Fibroblast of the conjunctiva (primary cell): ENCODE measurements at regions not wholly inside any gene's neighbourhood (a gene's known extent, or its start where the extent isn't known, plus 50 kb on each side); places are given as distances from the start of the nearest gene placed in this dataset.

Experiments used
- DNase-seq: peaks from one replicate; pipeline ENCODE4 v3.0.0-alpha.2; 2010; ENCODE audit warnings: low read depth

DNA sequence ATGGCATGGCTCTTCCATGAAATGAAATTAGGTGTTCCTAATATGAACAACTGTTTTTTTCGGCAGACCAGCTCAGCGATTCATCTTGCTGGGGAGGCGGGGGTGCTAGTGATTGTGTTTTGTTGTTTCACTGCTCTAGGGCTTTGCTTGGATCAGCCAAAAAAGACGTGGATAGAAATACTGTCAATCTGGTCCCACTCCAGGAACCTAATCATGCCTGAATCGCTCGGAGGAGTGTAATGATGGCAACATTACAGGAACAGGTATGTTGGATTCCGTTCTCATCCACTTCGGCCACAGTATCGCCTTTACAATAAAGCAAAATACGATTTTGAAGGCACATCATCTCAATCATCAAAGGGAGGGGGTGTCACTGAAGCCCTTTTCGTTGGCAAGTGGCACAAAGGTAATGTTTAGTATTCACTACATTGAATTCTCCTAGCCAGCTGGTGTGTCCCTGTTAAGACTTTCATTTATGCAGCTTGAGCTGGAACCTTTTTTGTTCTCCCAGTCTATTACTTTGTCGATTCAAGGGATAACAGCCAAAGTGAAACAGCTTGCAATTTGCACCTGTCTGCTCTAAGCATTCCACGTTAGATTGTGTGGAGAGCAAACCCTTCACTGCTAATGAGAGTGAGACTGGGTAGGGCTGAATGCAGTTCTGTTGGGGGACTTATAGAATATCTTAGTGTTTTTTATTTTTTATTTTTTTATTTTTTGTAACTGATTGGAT lies 477.7 kb downstream of the TFAP2A start:
- DNase-seq, result no peak

GRCh38 chr6:9936551-9936950 lies 478.3 kb downstream of the TFAP2A start:
- DNase-seq, result no peak

- DNase-seq, result no peak
Observed at GRCh38 chr6:9933677-9934076, 481.2 kb downstream of the TFAP2A start.

DNA sequence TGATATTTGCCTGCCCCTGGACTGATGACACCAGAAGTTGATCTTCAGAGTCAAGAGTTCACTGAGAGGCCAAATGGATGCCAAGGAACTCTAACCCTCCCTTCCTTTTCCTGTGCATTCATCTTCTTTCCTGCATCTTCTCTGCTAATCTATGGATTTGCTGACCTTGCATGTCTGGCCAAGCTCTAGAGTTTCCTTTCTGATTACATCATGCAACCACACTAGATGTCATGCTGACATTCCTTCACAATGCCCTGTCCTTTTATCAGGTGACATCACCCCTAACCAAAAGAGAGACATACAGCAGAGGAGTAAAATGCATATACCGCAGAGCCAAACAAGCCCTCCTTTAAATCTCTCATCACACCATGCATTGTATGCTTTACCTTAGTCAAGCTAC lies 487.6 kb downstream of the TFAP2A start:
- no peak for DNase-seq

- no peak for DNase-seq
Observed at GRCh38 chr6:9924971-9925370, 489.9 kb downstream of the TFAP2A start.

DNA sequence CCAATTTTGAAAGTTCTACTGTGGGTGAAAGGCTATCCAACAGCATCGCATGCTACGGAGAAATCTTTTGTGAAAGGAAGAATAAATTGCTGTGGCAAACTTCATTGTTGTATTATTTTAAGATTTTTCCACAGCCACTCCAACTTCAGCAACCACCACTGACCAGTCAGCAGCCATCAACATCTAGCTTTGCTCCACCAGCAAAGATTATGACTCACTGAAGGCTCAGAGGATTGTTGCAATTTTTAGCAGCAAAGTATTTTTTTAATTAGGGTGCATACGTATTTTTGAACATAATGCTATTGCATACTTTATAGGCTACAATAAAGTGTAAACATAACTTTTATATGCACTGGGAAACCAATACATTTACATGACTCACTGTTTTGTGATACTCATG lies 493.5 kb downstream of the TFAP2A start:
- no peak for DNase-seq

GRCh38 chr6:9914951-9915350 lies 499.9 kb downstream of the TFAP2A start:
- no peak for DNase-seq

DNA sequence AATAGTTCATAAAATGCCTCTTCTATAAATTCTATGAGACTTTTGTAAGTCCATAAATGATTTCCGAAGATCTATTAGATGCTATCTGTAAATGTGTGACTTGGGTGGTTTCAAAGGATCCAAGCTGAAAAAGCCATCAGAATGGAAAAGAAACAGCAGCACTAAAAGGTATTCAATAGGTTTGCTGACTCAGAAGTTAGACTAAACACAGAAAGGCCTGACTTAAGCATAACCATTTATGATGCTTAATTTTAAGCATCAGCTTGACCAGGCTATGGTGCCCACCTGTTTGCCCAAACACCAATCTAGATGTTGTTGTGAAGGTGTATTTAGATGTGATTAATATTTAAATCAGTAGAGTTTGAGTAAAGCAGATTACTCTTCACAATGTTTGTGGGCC lies 513.5 kb downstream of the TFAP2A start:
- no peak for DNase-seq

GRCh38 chr6:9896806-9897205 lies 518.1 kb downstream of the TFAP2A start:
- no peak for DNase-seq

- no peak for DNase-seq
Observed at GRCh38 chr6:9890893-9891292, 524.0 kb downstream of the TFAP2A start.

DNA sequence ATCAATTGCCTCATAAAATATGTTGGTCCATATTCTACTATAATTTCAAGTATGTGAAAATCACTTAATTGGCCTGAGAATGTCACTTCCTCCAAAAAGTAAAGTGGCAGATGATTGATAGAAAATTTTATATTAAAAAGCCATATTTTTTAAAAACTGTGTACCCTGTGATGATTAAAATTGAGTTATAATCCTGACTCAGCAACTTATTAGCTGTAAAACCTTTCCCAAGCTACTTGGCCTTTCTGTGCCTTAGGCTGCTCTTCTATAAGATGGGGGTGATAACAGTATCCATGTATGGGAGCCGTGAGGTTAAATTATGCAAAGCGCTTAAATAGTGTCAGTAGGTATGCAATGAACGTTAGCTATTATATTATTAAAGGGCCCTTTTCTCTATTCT lies 524.4 kb downstream of the TFAP2A start:
- no peak for DNase-seq

DNA sequence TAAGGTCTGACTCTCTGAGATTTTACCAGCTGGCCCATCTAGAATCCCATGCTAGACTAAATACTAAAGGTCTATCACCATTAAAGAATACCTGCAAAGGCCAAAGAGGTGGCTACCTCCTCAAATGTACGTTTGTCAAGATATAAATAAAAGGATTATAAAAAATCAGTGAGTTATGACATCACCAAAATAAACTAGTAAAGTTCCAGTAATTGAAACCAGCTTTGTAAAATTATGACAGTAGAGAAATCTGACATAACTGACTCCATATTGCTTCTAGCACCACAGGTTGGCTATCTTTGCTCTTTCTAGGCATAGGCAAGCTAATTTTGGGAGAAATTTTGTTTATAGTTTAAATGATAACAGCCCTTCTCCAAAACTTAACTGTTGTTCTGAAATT lies 536.3 kb downstream of the TFAP2A start:
- no peak for DNase-seq

- no peak for DNase-seq
Observed at GRCh38 chr6:9875605-9876353, 539.1 kb downstream of the TFAP2A start.

- DNase-seq, result no peak
Observed at GRCh38 chr6:9862603-9863167, 552.2 kb downstream of the TFAP2A start.

- DNase-seq, result no peak
Observed at GRCh38 chr6:9851541-9852380, 563.1 kb downstream of the TFAP2A start.

- DNase-seq, result no peak
Observed at GRCh38 chr6:9851006-9851405, 563.9 kb downstream of the TFAP2A start.

- no peak for DNase-seq
Observed at GRCh38 chr6:9848094-9848493, 566.8 kb downstream of the TFAP2A start.

- no peak for DNase-seq
Observed at GRCh38 chr6:9841886-9842725, 572.8 kb downstream of the TFAP2A start.

- DNase-seq, result no peak
Observed at GRCh38 chr6:9834233-9834632, 580.6 kb downstream of the TFAP2A start.

- DNase-seq, result no peak
Observed at GRCh38 chr6:9831783-9832182, 583.1 kb downstream of the TFAP2A start.

- no peak for DNase-seq
Observed at GRCh38 chr6:9830808-9831207, 584.1 kb downstream of the TFAP2A start.

DNA sequence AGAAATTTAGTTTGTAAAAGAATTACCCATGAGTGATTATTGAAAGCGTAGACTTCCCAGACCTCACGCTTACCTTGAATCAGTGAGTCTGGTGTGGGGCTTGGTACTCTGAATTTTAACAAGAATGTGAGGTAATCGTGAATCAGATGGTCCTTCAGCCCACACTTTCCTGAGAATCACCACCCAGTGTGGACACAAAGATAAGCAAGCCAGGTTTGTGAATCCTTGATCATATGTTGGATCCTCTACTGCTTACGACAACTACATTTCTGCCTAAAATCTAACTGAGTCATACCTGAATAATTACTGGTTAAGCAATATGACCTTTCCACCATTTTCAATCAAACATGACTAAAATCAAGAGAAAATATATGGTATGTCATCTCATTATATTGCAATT lies 589.3 kb downstream of the TFAP2A start:
- DNase-seq, result no peak
